Activated CD8-positive, alpha-beta T cell treated with anti-CD3 and anti-CD28 coated beads for 36 hours (primary cell): ENCODE measurements at regions not wholly inside any gene's neighbourhood (a gene's known extent, or its start where the extent isn't known, plus 50 kb on each side); places are given as distances from the start of the nearest gene placed in this dataset.

ENCODE experiments used
- ATAC-seq: fragments of 200-7000 bp; cut with Tn5 transposase; one replicate; pipeline ENCODE4 v1.10.0; 2021; ENCODE audit warnings: mild to moderate bottlenecking, moderate library complexity
- CTCF ChIA-PET: fragments of 350-600 bp; sonication (Branson Sonifier 250); formaldehyde crosslinking; loops from one replicate; lab custom pipeline; 2021; ENCODE audit warnings: antibody characterized with exemption; lab: Charles Lee
- POLR2A ChIA-PET: fragments of 350-600 bp; sonication (Branson Sonifier 250); formaldehyde crosslinking; loops from one replicate; lab custom pipeline; 2021; ENCODE audit warnings: antibody characterized with exemption; lab: Charles Lee
- DNase-seq: peaks from one replicate; pipeline ENCODE4 v3.0.0-alpha.2; 2020
- H3K27ac Mint-ChIP-seq: one replicate; pipeline ENCODE4 v1.8.0; 2021; ENCODE audit warnings: mild to moderate bottlenecking, mixed read lengths
- H3K27me3 Mint-ChIP-seq: one replicate; pipeline ENCODE4 v1.8.0; 2021; ENCODE audit warnings: mixed read lengths
- H3K36me3 Mint-ChIP-seq: one replicate; pipeline ENCODE4 v1.8.0; 2021; ENCODE audit warnings: low read depth, mixed read lengths
- H3K4me1 Mint-ChIP-seq: one replicate; pipeline ENCODE4 v1.8.0; 2021; ENCODE audit warnings: low read depth, mixed read lengths
- H3K4me3 Mint-ChIP-seq: one replicate; pipeline ENCODE4 v1.8.0; 2021; ENCODE audit warnings: mild to moderate bottlenecking, moderate library complexity, mixed read lengths
- H3K9me3 Mint-ChIP-seq: one replicate; pipeline ENCODE4 v1.8.0; 2021; ENCODE audit warnings: mixed read lengths
- CTCF ChIP-seq: fragments of 200-600 bp; IDR thresholded peaks from one replicate; pipeline ENCODE4 v1.8.0; 2022; ENCODE audit warnings: antibody characterized with exemption, mild to moderate bottlenecking
- intact Hi-C: fragments of 100-400 bp; cut with micrococcal nuclease; formaldehyde crosslinking; loops from one replicate; pipeline ENCODE4 v1.10.0; 2022

- H3K27ac Mint-ChIP-seq: no peak overlapping the region
- ATAC-seq (no peak), DNase-seq (no peak)
- no peaks in the 10 kb centered on the region for H3K27me3 Mint-ChIP-seq
- H3K36me3 Mint-ChIP-seq: no peaks in the 10 kb centered on the region
- H3K4me3 Mint-ChIP-seq: no peak overlapping the region
- no peaks in the 10 kb centered on the region for H3K4me1 Mint-ChIP-seq
- CTCF ChIA-PET: no interaction called here
- no peak for TF ChIP-seq CTCF
- intact Hi-C loops: no loop called here
- POLR2A ChIA-PET: interaction anchor here (0.5 kb wide), 1 partner anchor 1613 kb away, joined by 3 read pairs; no protein-coding TSS in a partner anchor
- H3K9me3 Mint-ChIP-seq: no peaks in the 10 kb centered on the region
Measured at GRCh38 chr22:49116486-49117120, 711.1 kb downstream of the BRD1 start.

- no peaks in the 10 kb centered on the region for H3K27me3 Mint-ChIP-seq
- no peak overlapping the region for H3K4me3 Mint-ChIP-seq
- H3K4me1 Mint-ChIP-seq: no peaks in the 10 kb centered on the region
- H3K9me3 Mint-ChIP-seq: no peaks in the 10 kb centered on the region
- no peak overlapping the region for H3K27ac Mint-ChIP-seq
- CTCF ChIA-PET: no interaction called here
- no peaks in the 10 kb centered on the region for H3K36me3 Mint-ChIP-seq
- no peak for DNase-seq
- TF ChIP-seq CTCF: no peak
- intact Hi-C loops: no loop called here
- POLR2A ChIA-PET: interaction anchor here (0.5 kb wide), 1 partner anchor 1613 kb away, joined by 3 read pairs; no protein-coding TSS in a partner anchor
- no peak for ATAC-seq
Measured at GRCh38 chr22:49116021-49116420, 711.7 kb downstream of the BRD1 start.

GRCh38 chr22:49115197-49115596, 712.5 kb downstream of the BRD1 start:
- ChIA-PET POLR2A (no interaction called here), CTCF (no interaction called here)
- TF ChIP-seq CTCF: no peak
- H3K27ac Mint-ChIP-seq: no peak overlapping the region
- ATAC-seq (no peak), DNase-seq (no peak)
- H3K4me3 Mint-ChIP-seq: no peak overlapping the region
- no peaks in the 10 kb centered on the region for H3K36me3 Mint-ChIP-seq
- no peaks in the 10 kb centered on the region for H3K4me1 Mint-ChIP-seq
- no peaks in the 10 kb centered on the region for H3K27me3 Mint-ChIP-seq
- intact Hi-C loops: no loop called here
- H3K9me3 Mint-ChIP-seq: no peaks in the 10 kb centered on the region

- Mint-ChIP-seq H3K36me3 (no peaks in the 10 kb centered on the region), H3K9me3 (no peaks in the 10 kb centered on the region), H3K4me3 (no peak overlapping the region), H3K27me3 (no peaks in the 10 kb centered on the region), H3K27ac (no peak overlapping the region), H3K4me1 (no peaks in the 10 kb centered on the region)
- ATAC-seq: no peak
- ChIA-PET CTCF (no interaction called here), POLR2A (no interaction called here)
- no peak for TF ChIP-seq CTCF
- intact Hi-C loops: no loop called here
- DNase-seq: no peak
Measured at GRCh38 chr22:49113758-49114157, 713.9 kb downstream of the BRD1 start.

GRCh38 chr22:49112661-49113626, 714.7 kb downstream of the BRD1 start:
- no peak for ATAC-seq
- ChIA-PET POLR2A (no interaction called here), CTCF (no interaction called here)
- intact Hi-C loops: no loop called here
- Mint-ChIP-seq H3K27ac (no peak overlapping the region), H3K27me3 (peaks cover 3% of the 10 kb centered on the region), H3K4me3 (no peak overlapping the region), H3K9me3 (no peaks in the 10 kb centered on the region), H3K36me3 (no peaks in the 10 kb centered on the region), H3K4me1 (no peaks in the 10 kb centered on the region)
- no peak for DNase-seq
- no peak for TF ChIP-seq CTCF
